Erythroblast (primary cell): ENCODE measurements at regions not wholly inside any gene's neighbourhood (a gene's known extent, or its start where the extent isn't known, plus 50 kb on each side); places are given as distances from the start of the nearest gene placed in this dataset.

Experiments used
- GATA1 ChIP-seq: IDR thresholded peaks from 2 replicates; pipeline ENCODE4 v1.6.1; 2011; ENCODE audit warnings: low read depth, mild to moderate bottlenecking, control low read depth, low read length, moderate library complexity
- POLR2A ChIP-seq: IDR thresholded peaks from 2 replicates; pipeline ENCODE4 v1.6.1; 2011; ENCODE audit warnings: mild to moderate bottlenecking, low read length

DNA sequence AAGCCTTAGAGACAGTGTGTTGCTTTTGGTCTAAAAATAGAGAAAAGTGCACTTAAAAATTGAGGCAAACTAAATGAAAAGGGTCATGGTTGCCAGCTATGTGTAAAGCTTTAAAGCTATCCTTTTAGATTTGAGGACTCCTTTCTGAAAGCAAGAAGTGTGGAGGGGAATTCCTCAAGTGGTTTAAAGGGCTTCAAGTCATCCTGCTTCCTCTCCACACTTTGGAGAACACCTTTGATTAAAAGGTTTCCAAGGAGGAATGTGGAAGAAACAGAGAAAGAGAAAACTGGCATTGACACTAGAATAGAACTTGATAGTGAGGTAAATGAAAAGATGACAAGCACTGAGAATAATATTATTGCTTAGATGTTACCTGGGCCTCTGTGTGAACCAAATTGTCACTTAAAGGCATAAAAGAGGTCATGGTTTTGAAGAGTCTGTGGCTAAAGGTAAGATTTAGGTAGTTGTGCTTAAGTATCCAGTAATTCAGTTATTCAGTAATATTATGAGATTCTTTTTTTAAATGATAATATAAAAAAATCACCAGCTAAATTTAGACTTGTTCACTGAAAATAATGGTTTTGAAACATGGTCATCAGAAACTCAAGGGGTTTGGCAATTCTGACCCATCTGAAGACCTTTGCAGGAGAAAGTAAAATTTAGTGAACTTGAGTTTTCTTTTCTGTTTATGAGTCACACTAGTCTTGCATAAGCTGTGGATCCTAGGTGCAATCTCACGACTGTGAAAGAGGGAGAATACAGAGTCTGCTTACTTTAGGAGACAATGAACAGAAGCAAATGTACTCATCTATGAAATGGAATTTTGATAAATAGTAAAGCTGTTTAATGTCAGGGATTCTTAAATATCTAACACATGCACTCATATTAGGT is 466.0 kb downstream of the KIF20B start:
- TF ChIP-seq POLR2A (no peak), GATA1 (no peak)
